HK-2 (cell line): ENCODE measurements at regions not wholly inside any gene's neighbourhood (a gene's known extent, or its start where the extent isn't known, plus 50 kb on each side); places are given as distances from the start of the nearest gene placed in this dataset.

ENCODE experiments used
- DNase-seq: peaks from one replicate; pipeline ENCODE4 v3.0.0-alpha.2; 2018; ENCODE audit not compliant: unreplicated experiment

- DNase-seq: no peak
Observed at GRCh38 chr16:82405736-82406135, 221.0 kb upstream of the CDH13 start.

GRCh38 chr16:82404586-82405315 lies 222.0 kb upstream of the CDH13 start:
- DNase-seq: no peak

- no peak for DNase-seq
Observed at GRCh38 chr16:82402665-82403218, 224.0 kb upstream of the CDH13 start.

GRCh38 chr16:82400046-82400445 lies 226.7 kb upstream of the CDH13 start:
- no peak for DNase-seq

GRCh38 chr16:82396509-82396908 lies 226.5 kb upstream of the MPHOSPH6 start:
- no peak for DNase-seq

GRCh38 chr16:82395212-82395611 lies 225.2 kb upstream of the MPHOSPH6 start:
- DNase-seq: no peak

GRCh38 chr16:82391690-82392089 lies 221.7 kb upstream of the MPHOSPH6 start:
- DNase-seq: no peak

- no peak for DNase-seq
Observed at GRCh38 chr16:82389956-82390650, 220.1 kb upstream of the MPHOSPH6 start.

- DNase-seq: no peak
Observed at GRCh38 chr16:82386761-82387160, 216.7 kb upstream of the MPHOSPH6 start.

- DNase-seq: no peak
Observed at GRCh38 chr16:82384949-82385348, 214.9 kb upstream of the MPHOSPH6 start.

GRCh38 chr16:82384017-82384416 lies 214.0 kb upstream of the MPHOSPH6 start:
- DNase-seq: no peak

- no peak for DNase-seq
Observed at GRCh38 chr16:82382521-82382920, 212.5 kb upstream of the MPHOSPH6 start.

GRCh38 chr16:82379551-82379950 lies 209.5 kb upstream of the MPHOSPH6 start:
- DNase-seq: no peak

- DNase-seq: no peak
Observed at GRCh38 chr16:82373976-82374375, 204.0 kb upstream of the MPHOSPH6 start.

- DNase-seq: no peak
Observed at GRCh38 chr16:82370282-82370681, 200.3 kb upstream of the MPHOSPH6 start.

GRCh38 chr16:82368041-82368440 lies 198.0 kb upstream of the MPHOSPH6 start:
- peak; percentile 9 for DNase-seq

GRCh38 chr16:82366462-82366861 lies 196.4 kb upstream of the MPHOSPH6 start:
- DNase-seq: no peak

- no peak for DNase-seq
Observed at GRCh38 chr16:82364690-82365089, 194.7 kb upstream of the MPHOSPH6 start.

- no peak for DNase-seq
Observed at GRCh38 chr16:82363026-82363816, 193.2 kb upstream of the MPHOSPH6 start.

- no peak for DNase-seq
Observed at GRCh38 chr16:82361885-82362284, 191.9 kb upstream of the MPHOSPH6 start.

- no peak for DNase-seq
Observed at GRCh38 chr16:82360024-82360783, 190.2 kb upstream of the MPHOSPH6 start.
